NCI-H128 (cell line): ENCODE measurements at regions not wholly inside any gene's neighbourhood (a gene's known extent, or its start where the extent isn't known, plus 50 kb on each side); places are given as distances from the start of the nearest gene placed in this dataset.

Experiments
- DNase-seq: peaks from one replicate; lab custom pipeline; 2025; ENCODE audit not compliant: unreplicated experiment; lab: John Stamatoyannopoulos, UW

DNA sequence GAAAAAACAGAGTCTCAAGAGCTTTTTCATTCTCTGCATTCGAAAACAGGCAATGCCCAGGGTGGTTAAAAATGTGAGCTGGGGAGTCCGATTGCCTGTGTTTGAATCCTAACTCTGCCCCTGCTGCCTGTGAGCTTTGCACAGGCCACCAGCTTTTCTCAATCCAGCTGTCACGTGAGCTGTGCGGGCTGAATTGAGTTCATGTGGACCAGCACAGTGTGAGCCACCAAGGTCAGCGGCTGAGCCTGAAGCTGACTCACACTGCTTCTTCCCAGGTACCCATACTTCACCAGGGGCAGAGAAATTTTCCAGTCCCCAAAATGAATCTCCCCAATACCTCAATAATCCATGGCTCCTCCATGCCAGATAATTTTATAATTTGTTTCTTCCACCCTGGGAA, 64.4 kb upstream of the SLCO3A1 start:
- DNase-seq, result no peak

GRCh38 chr15:91790836-91791235, 62.7 kb upstream of the SLCO3A1 start:
- DNase-seq, result no peak

GRCh38 chr15:91793771-91794170, 59.7 kb upstream of the SLCO3A1 start:
- no peak for DNase-seq

GRCh38 chr15:91795235-91795634, 58.3 kb upstream of the SLCO3A1 start:
- DNase-seq, result no peak

DNA sequence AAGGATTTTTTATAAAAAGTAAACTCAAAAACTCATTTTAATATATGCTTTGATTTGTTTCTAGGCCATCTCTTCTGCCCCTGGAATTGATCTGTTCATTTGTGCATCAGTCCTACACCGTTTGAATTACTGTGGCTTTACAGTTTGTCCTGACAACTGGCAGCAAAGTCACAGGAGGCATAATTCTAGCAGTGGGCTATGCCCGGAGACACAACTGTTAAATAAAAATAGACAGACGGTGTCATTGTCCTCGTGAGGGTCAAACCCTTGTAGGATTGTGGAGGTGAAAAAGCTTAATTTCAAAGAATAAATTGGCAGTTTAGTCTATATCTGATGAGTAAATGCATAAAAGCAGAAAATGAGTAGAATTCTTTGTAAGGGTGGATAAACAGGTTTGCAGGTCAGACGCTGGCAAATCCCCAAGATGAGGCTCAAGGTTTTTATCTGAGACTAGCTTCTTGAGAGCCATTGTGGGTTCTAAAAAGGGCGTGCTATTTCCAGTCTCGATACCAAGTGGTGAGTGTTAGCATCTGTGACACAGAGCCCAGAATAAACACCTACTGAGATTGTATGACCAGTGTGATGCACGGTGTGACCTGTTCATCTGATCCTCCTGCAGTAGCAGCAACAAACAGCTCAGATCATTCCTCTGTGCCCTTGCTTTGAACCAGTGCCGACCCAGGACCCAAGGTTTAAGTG, 51.5 kb upstream of the SLCO3A1 start:
- DNase-seq, result no peak

- DNase-seq, result no peak
Observed at GRCh38 chr15:91803260-91803659, 50.2 kb upstream of the SLCO3A1 start.
